ENCODE measurements at regions not wholly inside any gene's neighbourhood (a gene's known extent, or its start where the extent isn't known, plus 50 kb on each side); places are given as distances from the start of the nearest gene placed in this dataset.

GRCh38 chr3:43995547-43996378 is 245.9 kb upstream of the TOPAZ1 start:
- DNase-seq = no peak

GRCh38 chr3:43996379-43997301 is 245.0 kb upstream of the TOPAZ1 start:
- DNase-seq = no peak

- DNase-seq = no peak
These were observed 244.4 kb upstream of the TOPAZ1 start for GRCh38 chr3:43997316-43997715.

GRCh38 chr3:43997788-43998369 is 243.8 kb upstream of the TOPAZ1 start:
- DNase-seq = no peak

- DNase-seq = no peak
These were observed 243.3 kb upstream of the TOPAZ1 start for GRCh38 chr3:43998370-43998835.

GRCh38 chr3:43998836-43999727 is 242.6 kb upstream of the TOPAZ1 start:
- no peak for DNase-seq

GRCh38 chr3:43999728-44000319 is 241.9 kb upstream of the TOPAZ1 start:
- DNase-seq = no peak

- DNase-seq = no peak
These were observed 241.1 kb upstream of the TOPAZ1 start for GRCh38 chr3:44000586-44000985.

GRCh38 chr3:44001072-44001471 is 240.6 kb upstream of the TOPAZ1 start:
- no peak for DNase-seq

- no peak for DNase-seq
These were observed 237.9 kb upstream of the TOPAZ1 start for GRCh38 chr3:44003801-44004200.

GRCh38 chr3:44011680-44012079 is 230.0 kb upstream of the TOPAZ1 start:
- no peak for DNase-seq

- no peak for DNase-seq
These were observed 229.4 kb upstream of the TOPAZ1 start for GRCh38 chr3:44012160-44012899.

GRCh38 chr3:44013967-44014366 is 227.7 kb upstream of the TOPAZ1 start:
- no peak for DNase-seq

GRCh38 chr3:44015170-44015569 is 226.5 kb upstream of the TOPAZ1 start:
- no peak for DNase-seq

- DNase-seq = no peak
These were observed 224.9 kb upstream of the TOPAZ1 start for GRCh38 chr3:44016818-44017217.

- no peak for DNase-seq
These were observed 222.8 kb upstream of the TOPAZ1 start for GRCh38 chr3:44018926-44019325.

GRCh38 chr3:44019736-44020135 is 221.9 kb upstream of the TOPAZ1 start:
- DNase-seq = no peak

GRCh38 chr3:44020143-44020542 is 221.5 kb upstream of the TOPAZ1 start:
- no peak for DNase-seq

GRCh38 chr3:44021651-44022594 is 219.8 kb upstream of the TOPAZ1 start:
- no peak for DNase-seq

Measured in activated gamma-delta T cell treated with Interleukin-2 at 50 U/mL for 16 hours (primary cell).